ENCODE measurements at regions not wholly inside any gene's neighbourhood (a gene's known extent, or its start where the extent isn't known, plus 50 kb on each side); places are given as distances from the start of the nearest gene placed in this dataset.
A peak's percentile ranks its signal among the peaks of the same experiment; 100 is the strongest.

- intact Hi-C loops (cut with DNase I; ENCODE audit: low total_unique reads), result loop anchor here (2.0 to 10.0 kb wide), 4 partner anchors 178 to 976 kb away; partner anchors contain the start of genes C1orf198 and GALNT2
- Histone ChIP-seq H3K27ac (peak overlapping the region; percentile 84 to 97 (median 95)), H3K36me3 (no peaks in the 10 kb centered on the region), H3K4me1 (peaks cover 34 to 44% of the 10 kb centered on the region in 2 donors), H3K9me3 (no peaks in the 10 kb centered on the region), H3K4me3 (no peak overlapping the region), H3K27me3 (no peaks in the 10 kb centered on the region)
- in situ Hi-C loops (cut with MboI; ENCODE audit: low sequenced_read_pairs in 4 of 4), result no loop called here
- ATAC-seq, result peak; percentile 62 to 70
- peak; percentile 70 to 84 for DNase-seq
- TF ChIP-seq CTCF (IDR thresholded peaks at IDR 0.05 in 4 of 5, conservative IDR thresholded peaks at IDR 0.05 in 1 of 5) (no peak), POLR2A (IDR thresholded peaks at IDR 0.05) (no peak)
These were observed 178.5 kb upstream of the GALNT2 start for GRCh38 chr1:229888561-229889001.

GRCh38 chr1:229889031-229889517 is 178.0 kb upstream of the GALNT2 start:
- no peak overlapping the region for H3K4me3 ChIP-seq
- ATAC-seq (peak; percentile 45 to 57), DNase-seq (peak; percentile 47 to 59)
- H3K36me3 ChIP-seq, result no peaks in the 10 kb centered on the region
- no peak for TF ChIP-seq POLR2A (IDR thresholded peaks at IDR 0.05)
- TF ChIP-seq CTCF (IDR thresholded peaks at IDR 0.05 in 4 of 5, conservative IDR thresholded peaks at IDR 0.05 in 1 of 5), result no peak
- in situ Hi-C loops (cut with MboI; ENCODE audit: low sequenced_read_pairs in 4 of 4), result no loop called here
- peak overlapping the region; percentile 84 to 97 (median 95) for H3K27ac ChIP-seq
- no peaks in the 10 kb centered on the region for H3K27me3 ChIP-seq
- intact Hi-C loops (cut with DNase I; ENCODE audit: low total_unique reads), result loop anchor here (2.0 to 10.0 kb wide), 4 partner anchors 178 to 976 kb away; partner anchors contain the start of genes C1orf198 and GALNT2
- H3K4me1 ChIP-seq, result peaks cover 34 to 44% of the 10 kb centered on the region in 2 donors
- H3K9me3 ChIP-seq, result no peaks in the 10 kb centered on the region

- ATAC-seq (no peak), DNase-seq (no peak)
- intact Hi-C loops (cut with DNase I; ENCODE audit: low total_unique reads) (no loop called here), in situ Hi-C loops (cut with MboI; ENCODE audit: low sequenced_read_pairs in 4 of 4) (loop anchor here in 1 of 4 donors (10.0 kb wide), 1 partner anchor 46 kb away; no protein-coding TSS in a partner anchor)
- no peaks in the 10 kb centered on the region for H3K36me3 ChIP-seq
- H3K4me1 ChIP-seq, result peaks cover 31 to 35% of the 10 kb centered on the region in 2 donors
- no peaks in the 10 kb centered on the region for H3K9me3 ChIP-seq
- H3K27me3 ChIP-seq, result no peaks in the 10 kb centered on the region
- no peak overlapping the region for H3K27ac ChIP-seq
- H3K4me3 ChIP-seq, result no peak overlapping the region
- TF ChIP-seq POLR2A (IDR thresholded peaks at IDR 0.05), result no peak
These were observed 175.8 kb upstream of the GALNT2 start for GRCh38 chr1:229891227-229891626.

GRCh38 chr1:229892515-229893117 is 174.4 kb upstream of the GALNT2 start:
- DNase-seq, result no peak
- ATAC-seq, result no peak
- H3K4me1 ChIP-seq, result peaks cover 25 to 30% of the 10 kb centered on the region in 2 donors
- no peak overlapping the region for H3K4me3 ChIP-seq
- no peaks in the 10 kb centered on the region for H3K9me3 ChIP-seq
- in situ Hi-C loops (cut with MboI; ENCODE audit: low sequenced_read_pairs in 4 of 4) (loop anchor here in 1 of 4 donors (10.0 kb wide), 1 partner anchor 48 kb away; no protein-coding TSS in a partner anchor), intact Hi-C loops (cut with DNase I; ENCODE audit: low total_unique reads) (no loop called here)
- H3K27ac ChIP-seq, result no peak overlapping the region
- no peaks in the 10 kb centered on the region for H3K27me3 ChIP-seq
- TF ChIP-seq CTCF (IDR thresholded peaks at IDR 0.05 in 4 of 5, conservative IDR thresholded peaks at IDR 0.05 in 1 of 5), result no peak
- no peak for TF ChIP-seq POLR2A (IDR thresholded peaks at IDR 0.05)
- H3K36me3 ChIP-seq, result no peaks in the 10 kb centered on the region

GRCh38 chr1:229893762-229894444 is 173.1 kb upstream of the GALNT2 start:
- in situ Hi-C loops (cut with MboI; ENCODE audit: low sequenced_read_pairs in 4 of 4) (loop anchor here in 1 of 4 donors (10.0 kb wide), 1 partner anchor 49 kb away; no protein-coding TSS in a partner anchor), intact Hi-C loops (cut with DNase I; ENCODE audit: low total_unique reads) (no loop called here)
- ATAC-seq (no peak), DNase-seq (no peak)
- no peak overlapping the region for H3K4me3 ChIP-seq
- no peaks in the 10 kb centered on the region for H3K9me3 ChIP-seq
- H3K27me3 ChIP-seq, result no peaks in the 10 kb centered on the region
- H3K4me1 ChIP-seq, result peaks cover 22 to 24% of the 10 kb centered on the region in 2 donors
- H3K27ac ChIP-seq, result no peak overlapping the region
- no peak for TF ChIP-seq POLR2A (IDR thresholded peaks at IDR 0.05)
- no peak for TF ChIP-seq CTCF (IDR thresholded peaks at IDR 0.05 in 4 of 5, conservative IDR thresholded peaks at IDR 0.05 in 1 of 5)
- no peaks in the 10 kb centered on the region for H3K36me3 ChIP-seq
